ENCODE measurements at regions not wholly inside any gene's neighbourhood (a gene's known extent, or its start where the extent isn't known, plus 50 kb on each side); places are given as distances from the start of the nearest gene placed in this dataset.
"Not testable (repeated sequence)": the region's sequence is repeated elsewhere in the genome, so short reads cannot be mapped to it uniquely, and the experiment has no call there.

- not testable (repeated sequence) for TF ChIP-seq CTCF, POLR2A (IDR thresholded peaks at IDR 0.05)
Observed at GRCh38 chr4:130033657-130034056, 937.7 kb downstream of the C4orf33 start.

Measured in vagina (tissue), 2 donors.